Right atrium auricular region (tissue), 2 donors: ENCODE measurements at regions not wholly inside any gene's neighbourhood (a gene's known extent, or its start where the extent isn't known, plus 50 kb on each side); places are given as distances from the start of the nearest gene placed in this dataset.

Source experiments
- DNase-seq: peaks from one replicate; pipeline ENCODE4 v3.0.0-alpha.2; 2019; ENCODE audit warnings: low spot score
- H3K27ac ChIP-seq, 2 donors: fragments of 200-600 bp; sonication (generic); 1 replicate in 1 of 2; 2 replicates in 1 of 2; pipeline ENCODE4 v1.5.1; 2016 to 2019
- H3K27me3 ChIP-seq, 2 donors: fragments of 200-600 bp; sonication (generic); one replicate each; pipeline versions ENCODE4 v1.5.1 to v1.6.0; 2017 to 2019
- H3K36me3 ChIP-seq: fragments of 200-600 bp; sonication (generic); one replicate; pipeline ENCODE4 v1.5.1; 2016
- H3K4me1 ChIP-seq, 2 donors: fragments of 200-600 bp; sonication (generic); one replicate each; pipeline versions ENCODE4 v1.5.1 to v1.6.0; 2017 to 2019
- H3K4me3 ChIP-seq, 2 donors: fragments of 200-600 bp; sonication (generic); 1 replicate in 1 of 2; 2 replicates in 1 of 2; pipeline ENCODE4 v1.5.1; 2017 to 2019; ENCODE audit warnings: mild to moderate bottlenecking in 1 of 2, moderate library complexity in 1 of 2
- H3K9me3 ChIP-seq, 2 donors: fragments of 200-600 bp; sonication (generic); one replicate each; pipeline ENCODE4 v1.5.1; 2019
- CTCF ChIP-seq, 2 donors: fragments of 200-600 bp; sonication (generic); IDR thresholded peaks; one replicate each; pipeline ENCODE4 v1.5.1; 2019; ENCODE audit warnings: antibody characterized with exemption in 2 of 2

- no peaks in the 10 kb centered on the region for H3K27me3 ChIP-seq
- DNase-seq: no peak
- no peaks in the 10 kb centered on the region for H3K9me3 ChIP-seq
- no peak for TF ChIP-seq CTCF (IDR thresholded peaks at IDR 0.05)
- no peaks in the 10 kb centered on the region for H3K36me3 ChIP-seq
- H3K27ac ChIP-seq: no peak overlapping the region
- no peak overlapping the region for H3K4me3 ChIP-seq
- no peaks in the 10 kb centered on the region for H3K4me1 ChIP-seq
These were observed 68.5 kb downstream of the NKX2-1 start for GRCh38 chr14:36451310-36452065.

- no peak for TF ChIP-seq CTCF (IDR thresholded peaks at IDR 0.05)
- H3K27me3 ChIP-seq: no peaks in the 10 kb centered on the region
- no peak overlapping the region for H3K4me3 ChIP-seq
- DNase-seq: no peak
- H3K27ac ChIP-seq: no peak overlapping the region
- no peaks in the 10 kb centered on the region for H3K4me1 ChIP-seq
- H3K9me3 ChIP-seq: no peaks in the 10 kb centered on the region
- no peaks in the 10 kb centered on the region for H3K36me3 ChIP-seq
These were observed 69.5 kb downstream of the NKX2-1 start for GRCh38 chr14:36450550-36450949.

- TF ChIP-seq CTCF (IDR thresholded peaks at IDR 0.05): no peak
- Histone ChIP-seq H3K27me3 (no peaks in the 10 kb centered on the region), H3K9me3 (no peaks in the 10 kb centered on the region), H3K27ac (no peak overlapping the region), H3K4me1 (no peaks in the 10 kb centered on the region), H3K4me3 (no peak overlapping the region), H3K36me3 (no peaks in the 10 kb centered on the region)
- DNase-seq: no peak
These were observed 70.1 kb downstream of the NKX2-1 start for GRCh38 chr14:36449903-36450302.

- no peak for TF ChIP-seq CTCF (IDR thresholded peaks at IDR 0.05)
- H3K9me3 ChIP-seq: no peaks in the 10 kb centered on the region
- no peak overlapping the region for H3K4me3 ChIP-seq
- H3K27ac ChIP-seq: no peak overlapping the region
- no peaks in the 10 kb centered on the region for H3K4me1 ChIP-seq
- DNase-seq: no peak
- no peaks in the 10 kb centered on the region for H3K36me3 ChIP-seq
- no peaks in the 10 kb centered on the region for H3K27me3 ChIP-seq
These were observed 76.7 kb downstream of the NKX2-1 start for GRCh38 chr14:36443374-36443773.

- H3K27me3 ChIP-seq: no peaks in the 10 kb centered on the region
- TF ChIP-seq CTCF (IDR thresholded peaks at IDR 0.05): no peak
- DNase-seq: no peak
- no peaks in the 10 kb centered on the region for H3K4me1 ChIP-seq
- no peaks in the 10 kb centered on the region for H3K9me3 ChIP-seq
- no peaks in the 10 kb centered on the region for H3K36me3 ChIP-seq
- no peak overlapping the region for H3K4me3 ChIP-seq
- H3K27ac ChIP-seq: no peak overlapping the region
These were observed 77.2 kb downstream of the NKX2-1 start for GRCh38 chr14:36442824-36443241.

- no peak for TF ChIP-seq CTCF (IDR thresholded peaks at IDR 0.05)
- H3K36me3 ChIP-seq: no peaks in the 10 kb centered on the region
- no peaks in the 10 kb centered on the region for H3K4me1 ChIP-seq
- no peak overlapping the region for H3K4me3 ChIP-seq
- H3K27ac ChIP-seq: no peak overlapping the region
- H3K9me3 ChIP-seq: no peaks in the 10 kb centered on the region
- DNase-seq: no peak
- H3K27me3 ChIP-seq: no peaks in the 10 kb centered on the region
These were observed 78.7 kb downstream of the NKX2-1 start for GRCh38 chr14:36441283-36441682.
